WTC11 (cell line): ENCODE measurements at regions not wholly inside any gene's neighbourhood (a gene's known extent, or its start where the extent isn't known, plus 50 kb on each side); places are given as distances from the start of the nearest gene placed in this dataset.

Source experiments
- CTCF ChIP-seq: fragments of 200-600 bp; IDR thresholded peaks from 2 replicates; pipeline ENCODE4 v1.8.0; 2022; ENCODE audit warnings: antibody characterized with exemption
- HMGXB4 ChIP-seq: sonication (generic); formaldehyde crosslinking; IDR thresholded peaks from 2 replicates; pipeline ENCODE4 v1.8.1; 2023; ENCODE audit warnings: mild to moderate bottlenecking, moderate library complexity, missing genetic modification reagents
- MAX ChIP-seq: sonication (generic); formaldehyde crosslinking; IDR thresholded peaks from 2 replicates; pipeline ENCODE4 v1.8.0; 2022; ENCODE audit warnings: mild to moderate bottlenecking, missing genetic modification reagents
- MXD4 ChIP-seq: fragments of 250-450 bp; sonication (Bioruptor Pico); IDR thresholded peaks from 2 replicates; pipeline ENCODE4 v1.8.0; 2021; ENCODE audit warnings: mild to moderate bottlenecking, moderate library complexity, borderline replicate concordance
- TEAD1 ChIP-seq: sonication (generic); formaldehyde crosslinking; IDR thresholded peaks from 2 replicates; pipeline ENCODE4 v1.8.0; 2022; ENCODE audit warnings: mild to moderate bottlenecking, missing genetic modification reagents
- TEAD4 ChIP-seq: sonication (generic); formaldehyde crosslinking; IDR thresholded peaks from 2 replicates; pipeline ENCODE4 v1.8.0; 2022; ENCODE audit warnings: mild to moderate bottlenecking, missing genetic modification reagents
- ZBTB21 ChIP-seq: sonication (generic); formaldehyde crosslinking; IDR thresholded peaks from 2 replicates; pipeline ENCODE4 v1.8.1; 2023; ENCODE audit warnings: mild to moderate bottlenecking, missing genetic modification reagents, borderline replicate concordance
- ZBTB43 ChIP-seq: sonication (generic); formaldehyde crosslinking; IDR thresholded peaks from 2 replicates; pipeline ENCODE4 v1.8.1; 2023; ENCODE audit warnings: mild to moderate bottlenecking, missing genetic modification reagents
- ZNF121 ChIP-seq: sonication (generic); formaldehyde crosslinking; IDR thresholded peaks from 2 replicates; pipeline ENCODE4 v1.8.0; 2023; ENCODE audit warnings: missing genetic modification reagents
- ZNF232 ChIP-seq: sonication (generic); formaldehyde crosslinking; IDR thresholded peaks from 2 replicates; pipeline ENCODE4 v1.8.0; 2022; ENCODE audit warnings: mild to moderate bottlenecking, missing genetic modification reagents

GRCh38 chr22:25489947-25490346 is 74.5 kb upstream of the GRK3 start:
- TF ChIP-seq ZBTB43 (CRISPR knock-in tag) (no peak), HMGXB4 (CRISPR knock-in tag) (no peak), CTCF (no peak), MAX (CRISPR knock-in tag) (no peak), MXD4 (CRISPR knock-in tag) (no peak), TEAD4 (no peak), ZNF121 (CRISPR knock-in tag) (no peak), TEAD1 (CRISPR knock-in tag) (no peak), ZNF232 (CRISPR knock-in tag) (no peak), ZBTB21 (no peak)
